ENCODE measurements at regions not wholly inside any gene's neighbourhood (a gene's known extent, or its start where the extent isn't known, plus 50 kb on each side); places are given as distances from the start of the nearest gene placed in this dataset.

- no peak overlapping the region for H3K4me3 ChIP-seq (ENCODE audit: low read length)
- H3K79me2 ChIP-seq (ENCODE audit: low read length): no peaks in the 10 kb centered on the region
- H3K9me2 ChIP-seq (replicated peaks; ENCODE audit: insufficient read depth, low read length): no peaks in the 10 kb centered on the region
- H3K27ac ChIP-seq (ENCODE audit: low read length): no peak overlapping the region
- TF ChIP-seq EZH2phosphoT487 (IDR thresholded peaks at IDR 0.05; ENCODE audit: low read length) (no peak), CTCF (IDR thresholded peaks at IDR 0.05; ENCODE audit: low read length) (no peak), EZH2 (optimal IDR thresholded peaks at IDR 0.05; ENCODE audit: low read depth, low read length) (no peak)
- no peaks in the 10 kb centered on the region for H3K4me1 ChIP-seq (ENCODE audit: low read length)
- no peaks in the 10 kb centered on the region for H3K36me3 ChIP-seq (replicated peaks; ENCODE audit: insufficient read depth, low read length)
- H3F3A ChIP-seq (ENCODE audit: insufficient read depth, low read length): no peaks in the 10 kb centered on the region
- no peak for DNase-seq
- H4K20me1 ChIP-seq (ENCODE audit: insufficient read depth, low read length): no peaks in the 10 kb centered on the region
- H3K27me3 ChIP-seq (replicated peaks; ENCODE audit: insufficient read depth, low read length): no peaks in the 10 kb centered on the region
- H2AFZ ChIP-seq (ENCODE audit: low read length): 0 out of 2 replicates have a peak overlapping the region, but pooled peaks have one; percentile 24
- H3K9ac ChIP-seq (ENCODE audit: low read length): no peak overlapping the region
- H3K4me2 ChIP-seq (ENCODE audit: low read depth, low read length): no peak overlapping the region
- H3K9me3 ChIP-seq (replicated peaks; ENCODE audit: insufficient read depth, low read length): no peaks in the 10 kb centered on the region
Measured at GRCh38 chr3:28114893-28115292, 126.5 kb upstream of the CMC1 start.

DNA sequence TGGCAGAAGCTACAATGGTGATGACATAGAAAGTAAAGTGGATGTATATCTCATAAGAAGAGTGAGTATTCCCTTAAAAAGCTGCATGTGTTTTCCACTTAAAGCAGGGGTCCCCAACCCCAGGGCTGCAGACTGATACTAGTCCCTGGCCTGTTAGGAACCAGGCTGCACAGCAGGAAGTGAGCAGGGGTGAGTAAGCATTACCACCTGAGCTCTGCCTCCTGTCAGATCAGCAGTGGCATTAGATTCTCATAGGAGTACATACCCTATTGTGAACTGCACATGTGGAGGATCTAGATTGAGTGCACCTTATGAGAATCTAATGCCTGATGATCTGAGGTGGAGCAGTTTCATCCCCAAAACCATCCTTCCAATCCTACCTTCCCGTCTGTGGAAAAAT lies 126.1 kb upstream of the CMC1 start:
- Histone ChIP-seq H3K9me2 (replicated peaks; ENCODE audit: insufficient read depth, low read length) (no peaks in the 10 kb centered on the region), H3K36me3 (replicated peaks; ENCODE audit: insufficient read depth, low read length) (no peaks in the 10 kb centered on the region), H3K9me3 (replicated peaks; ENCODE audit: insufficient read depth, low read length) (no peaks in the 10 kb centered on the region), H3K27me3 (replicated peaks; ENCODE audit: insufficient read depth, low read length) (no peaks in the 10 kb centered on the region), H4K20me1 (ENCODE audit: insufficient read depth, low read length) (no peaks in the 10 kb centered on the region), H3K4me3 (ENCODE audit: low read length) (no peak overlapping the region), H3K4me2 (ENCODE audit: low read depth, low read length) (no peak overlapping the region), H3K9ac (ENCODE audit: low read length) (no peak overlapping the region), H3K4me1 (ENCODE audit: low read length) (no peaks in the 10 kb centered on the region), H2AFZ (ENCODE audit: low read length) (no peak overlapping the region), H3K27ac (ENCODE audit: low read length) (no peak overlapping the region), H3K79me2 (ENCODE audit: low read length) (no peaks in the 10 kb centered on the region), H3F3A (ENCODE audit: insufficient read depth, low read length) (no peaks in the 10 kb centered on the region)
- DNase-seq: no peak
- no peak for TF ChIP-seq EZH2 (optimal IDR thresholded peaks at IDR 0.05; ENCODE audit: low read depth, low read length)
- TF ChIP-seq CTCF (IDR thresholded peaks at IDR 0.05; ENCODE audit: low read length): no peak
- no peak for TF ChIP-seq EZH2phosphoT487 (IDR thresholded peaks at IDR 0.05; ENCODE audit: low read length)

- no peak for DNase-seq
- Histone ChIP-seq H4K20me1 (ENCODE audit: insufficient read depth, low read length) (no peaks in the 10 kb centered on the region), H3K27ac (ENCODE audit: low read length) (no peak overlapping the region), H3K9me2 (replicated peaks; ENCODE audit: insufficient read depth, low read length) (no peaks in the 10 kb centered on the region), H3K9me3 (replicated peaks; ENCODE audit: insufficient read depth, low read length) (no peaks in the 10 kb centered on the region), H3K4me1 (ENCODE audit: low read length) (no peaks in the 10 kb centered on the region), H3K27me3 (replicated peaks; ENCODE audit: insufficient read depth, low read length) (no peaks in the 10 kb centered on the region), H3K36me3 (replicated peaks; ENCODE audit: insufficient read depth, low read length) (no peaks in the 10 kb centered on the region), H3K9ac (ENCODE audit: low read length) (no peak overlapping the region), H3K4me2 (ENCODE audit: low read depth, low read length) (no peak overlapping the region), H2AFZ (ENCODE audit: low read length) (no peak overlapping the region), H3K79me2 (ENCODE audit: low read length) (no peaks in the 10 kb centered on the region), H3K4me3 (ENCODE audit: low read length) (no peak overlapping the region), H3F3A (ENCODE audit: insufficient read depth, low read length) (no peaks in the 10 kb centered on the region)
- TF ChIP-seq CTCF (IDR thresholded peaks at IDR 0.05; ENCODE audit: low read length) (no peak), EZH2 (optimal IDR thresholded peaks at IDR 0.05; ENCODE audit: low read depth, low read length) (no peak), EZH2phosphoT487 (IDR thresholded peaks at IDR 0.05; ENCODE audit: low read length) (no peak)
Measured at GRCh38 chr3:28117598-28117997, 123.8 kb upstream of the CMC1 start.
